GM19455 (cell line): ENCODE measurements at regions not wholly inside any gene's neighbourhood (a gene's known extent, or its start where the extent isn't known, plus 50 kb on each side); places are given as distances from the start of the nearest gene placed in this dataset.
"Not testable (repeated sequence)": the region's sequence is repeated elsewhere in the genome, so short reads cannot be mapped to it uniquely, and the experiment has no call there.

Experiments
- ATAC-seq: cut with Tn5 transposase; IDR thresholded peaks from one replicate; pipeline ENCODE4 v1.9.1; 2021; ENCODE audit not compliant: unreplicated experiment

GRCh38 chr9:1115370-1115769 lies 65.2 kb downstream of the DMRT2 start:
- ATAC-seq, result no peak

- no peak for ATAC-seq
These were observed 67.3 kb downstream of the DMRT2 start for GRCh38 chr9:1117439-1117838.

DNA sequence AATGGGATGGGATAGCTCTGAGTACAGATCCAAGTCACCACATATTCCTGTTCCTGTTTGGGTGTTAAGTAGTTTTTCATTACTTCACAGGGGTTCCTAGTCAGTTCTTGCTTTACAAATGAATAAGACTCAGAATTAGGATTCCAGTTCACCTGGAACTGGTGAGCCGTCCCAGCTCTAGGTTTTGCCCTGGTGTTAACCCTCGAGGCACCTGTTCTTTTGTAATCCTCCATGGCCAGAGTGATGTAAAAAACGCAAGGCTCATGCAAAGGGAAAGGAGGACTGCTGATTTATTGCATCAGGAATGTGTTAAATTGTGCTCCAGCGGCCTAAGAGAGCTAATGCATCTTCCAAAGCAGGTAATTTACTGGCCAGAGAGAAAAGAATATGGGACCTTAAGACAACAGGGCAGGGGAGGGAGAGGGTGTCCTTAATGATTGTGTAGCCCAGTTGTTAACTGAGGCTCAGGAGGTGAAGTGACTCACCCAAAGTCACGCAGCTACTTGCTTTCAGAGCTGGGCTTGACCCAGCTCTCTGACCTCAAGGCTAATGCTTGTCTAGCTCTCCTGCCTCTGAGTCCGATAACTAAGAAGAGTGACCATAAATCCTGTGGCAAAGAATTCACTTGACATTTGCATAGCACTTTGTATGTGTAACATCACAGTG lies 70.5 kb downstream of the DMRT2 start:
- ATAC-seq, result no peak

- ATAC-seq, result no peak
These were observed 75.6 kb downstream of the DMRT2 start for GRCh38 chr9:1125741-1126140.

GRCh38 chr9:1128046-1128445 lies 77.9 kb downstream of the DMRT2 start:
- no peak for ATAC-seq

GRCh38 chr9:1129382-1129781 lies 79.2 kb downstream of the DMRT2 start:
- no peak for ATAC-seq

- no peak for ATAC-seq
These were observed 89.9 kb downstream of the DMRT2 start for GRCh38 chr9:1140057-1140456.

GRCh38 chr9:1151691-1152090 lies 101.5 kb downstream of the DMRT2 start:
- ATAC-seq, result no peak

- ATAC-seq, result no peak
These were observed 102.0 kb downstream of the DMRT2 start for GRCh38 chr9:1152171-1152570.

DNA sequence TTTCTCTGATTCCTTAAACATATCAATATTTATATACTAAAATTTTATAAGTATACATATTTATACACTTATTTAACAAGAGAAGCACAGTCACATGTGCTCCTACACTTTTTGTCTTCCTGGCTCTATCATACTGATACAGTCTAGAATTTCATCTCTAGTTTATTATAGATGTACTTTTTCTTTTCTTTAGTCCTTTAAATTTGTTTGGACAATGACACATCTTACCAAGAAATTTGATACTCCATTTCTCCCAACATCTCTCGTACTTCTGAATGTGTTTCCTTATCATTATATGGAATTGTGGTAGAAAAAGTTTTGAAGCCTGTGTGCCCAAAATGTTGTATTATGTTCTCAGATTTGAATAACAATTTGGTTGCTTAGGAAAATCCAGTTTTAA lies 104.6 kb downstream of the DMRT2 start:
- no peak for ATAC-seq

DNA sequence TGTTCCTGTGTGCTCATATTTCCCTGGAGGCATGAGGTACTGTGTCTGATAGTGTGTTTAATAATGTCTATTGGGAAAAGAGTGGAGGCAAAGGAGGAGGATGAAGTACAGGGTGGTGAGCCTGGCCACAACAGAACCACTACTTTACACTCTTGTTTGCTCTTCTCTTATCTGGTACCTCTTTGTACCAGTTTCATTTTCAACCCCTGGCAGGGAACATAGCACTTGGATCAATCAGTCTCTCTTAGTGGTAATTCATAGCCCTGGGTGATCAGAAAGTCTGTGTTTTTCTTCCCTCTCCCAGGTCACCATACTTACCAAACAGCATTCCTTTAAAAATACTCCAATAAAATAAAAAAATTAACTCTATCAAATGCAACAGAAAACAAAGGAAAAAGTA lies 105.4 kb downstream of the DMRT2 start:
- no peak for ATAC-seq

DNA sequence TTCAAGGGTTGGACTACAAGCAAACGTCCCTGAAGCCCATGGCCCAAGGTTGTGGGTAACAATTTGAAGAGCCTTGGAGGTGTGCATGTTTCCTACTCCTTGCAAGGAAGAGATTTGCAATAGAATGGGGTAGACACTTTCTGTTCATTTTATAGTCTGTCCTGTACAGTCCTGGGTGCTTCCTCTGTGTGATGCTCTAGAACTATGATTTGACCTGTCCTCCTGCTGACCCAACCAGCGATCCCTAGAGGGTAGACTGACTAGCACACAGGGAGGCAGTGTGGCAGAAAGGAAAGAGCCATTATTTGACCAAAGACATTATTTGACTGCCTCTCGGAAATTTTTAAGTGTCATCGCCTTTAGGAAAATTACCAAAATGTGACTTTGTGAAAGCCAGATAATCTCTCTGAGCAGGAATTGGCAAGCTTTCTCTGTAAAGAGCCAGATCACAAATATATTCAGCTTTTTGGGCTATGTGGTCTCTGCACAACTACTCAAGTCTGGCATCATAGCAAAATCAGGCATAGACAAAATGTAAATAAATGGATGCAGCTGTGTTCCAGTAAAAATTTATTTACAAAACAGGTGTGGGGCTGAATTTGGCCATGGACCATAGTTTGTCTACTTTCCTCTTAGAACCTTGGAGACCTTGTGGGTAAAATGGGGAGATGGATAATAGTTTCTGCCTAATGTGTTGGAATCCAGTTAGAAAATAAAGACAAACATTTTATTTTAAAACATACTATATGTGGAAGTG lies 106.8 kb downstream of the DMRT2 start:
- ATAC-seq, result no peak

DNA sequence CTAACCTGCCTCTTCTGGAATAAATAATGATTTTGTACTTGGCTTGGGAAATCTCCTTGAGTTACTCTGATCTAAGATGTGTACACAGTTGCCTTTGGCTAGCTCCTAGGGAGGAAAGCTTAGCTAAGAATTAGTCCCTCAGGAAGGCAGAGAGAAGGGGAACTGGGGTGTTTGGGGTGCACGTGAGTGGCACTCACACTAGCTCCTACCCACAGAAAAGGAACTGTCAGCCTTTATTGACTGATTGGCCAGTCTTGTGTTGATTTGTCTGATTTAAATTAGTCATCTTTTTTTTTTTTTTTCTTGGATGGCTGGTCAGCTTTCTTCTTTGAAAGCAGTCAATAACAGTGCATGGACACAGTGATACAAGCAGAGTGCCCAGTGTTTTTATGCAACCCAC lies 107.7 kb downstream of the DMRT2 start:
- no peak for ATAC-seq

DNA sequence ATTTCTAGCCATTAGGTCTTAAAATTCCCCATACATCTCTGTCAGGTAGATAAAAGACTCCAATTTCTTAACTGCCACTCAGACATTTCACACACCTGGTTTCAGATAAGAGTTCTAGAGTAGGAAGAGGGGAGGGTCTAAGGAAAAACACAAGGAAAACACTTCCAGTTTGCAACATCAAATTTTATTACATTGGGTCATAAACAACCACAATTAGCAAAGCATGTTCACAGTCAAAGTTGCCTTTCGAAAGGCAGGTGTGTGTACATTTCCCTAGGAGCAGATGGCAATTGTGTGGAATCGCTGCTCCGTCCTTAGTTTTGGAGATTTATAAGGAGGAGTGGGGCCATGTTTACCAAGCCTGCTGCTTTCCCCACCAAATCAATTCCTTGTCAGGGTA lies 120.8 kb downstream of the DMRT2 start:
- no peak for ATAC-seq

DNA sequence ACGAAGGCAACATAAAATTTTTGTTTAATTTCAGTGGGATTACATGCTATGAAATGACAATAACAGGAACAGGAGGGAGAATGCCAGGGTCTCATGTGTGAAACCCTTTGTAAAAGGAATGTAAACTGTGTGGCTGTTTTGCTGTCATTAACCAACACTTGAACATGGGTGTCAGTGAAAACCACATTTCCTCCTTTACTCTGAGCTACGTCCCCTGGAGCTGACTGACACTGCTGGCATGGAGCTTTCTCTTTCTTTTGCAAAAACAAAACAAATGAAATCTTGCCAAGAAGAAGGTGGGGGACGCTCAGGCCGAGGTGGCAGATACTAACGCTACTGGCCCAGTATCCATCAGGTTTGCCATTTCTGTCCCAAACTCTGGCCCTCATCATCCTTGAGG lies 121.4 kb downstream of the DMRT2 start:
- no peak for ATAC-seq

GRCh38 chr9:1173211-1173610 lies 123.1 kb downstream of the DMRT2 start:
- no peak for ATAC-seq

DNA sequence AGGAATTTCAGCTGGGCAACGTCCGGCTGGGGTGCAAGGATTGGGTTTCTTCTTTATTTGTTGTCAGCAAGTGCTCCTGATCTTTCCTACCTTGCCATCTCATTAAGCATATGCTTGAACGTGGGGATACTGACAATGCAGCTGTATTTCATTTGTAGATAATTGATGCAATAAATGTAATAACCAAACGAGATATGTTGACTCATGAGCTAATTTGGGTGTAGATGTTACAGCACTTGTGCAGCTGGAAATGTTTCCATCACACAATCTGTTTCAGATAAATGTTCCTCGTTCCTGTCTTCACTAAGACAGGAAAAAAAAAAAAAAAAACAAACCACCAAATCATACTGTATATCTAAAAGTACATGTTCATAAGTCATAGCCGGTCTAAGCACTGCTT lies 123.8 kb downstream of the DMRT2 start:
- ATAC-seq, result no peak

- no peak for ATAC-seq
These were observed 129.2 kb downstream of the DMRT2 start for GRCh38 chr9:1179366-1179765.

GRCh38 chr9:1184146-1184545 lies 134.0 kb downstream of the DMRT2 start:
- no peak for ATAC-seq

- not testable (repeated sequence) for ATAC-seq
These were observed 137.0 kb downstream of the DMRT2 start for GRCh38 chr9:1187137-1187536.

GRCh38 chr9:1195636-1196035 lies 145.5 kb downstream of the DMRT2 start:
- ATAC-seq, result not testable (repeated sequence)

DNA sequence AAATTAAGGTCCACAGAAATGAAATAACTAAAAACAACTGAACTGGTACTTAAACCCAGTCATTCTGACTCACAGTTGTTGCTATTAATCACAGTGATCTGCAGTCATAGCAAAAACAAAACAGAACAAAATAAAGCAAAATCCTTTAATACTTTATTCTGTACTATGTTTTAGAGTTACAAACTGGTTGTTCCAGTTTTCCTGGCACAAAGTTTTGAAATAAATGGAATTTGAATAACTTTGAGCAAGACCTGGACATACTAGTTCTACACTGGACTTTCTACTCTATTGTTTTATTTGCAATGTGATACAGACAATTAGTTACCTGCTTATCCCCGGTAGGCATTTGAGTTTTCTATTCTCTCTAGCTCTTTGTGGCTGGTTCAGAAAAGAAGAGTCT lies 147.9 kb downstream of the DMRT2 start:
- ATAC-seq, result no peak

DNA sequence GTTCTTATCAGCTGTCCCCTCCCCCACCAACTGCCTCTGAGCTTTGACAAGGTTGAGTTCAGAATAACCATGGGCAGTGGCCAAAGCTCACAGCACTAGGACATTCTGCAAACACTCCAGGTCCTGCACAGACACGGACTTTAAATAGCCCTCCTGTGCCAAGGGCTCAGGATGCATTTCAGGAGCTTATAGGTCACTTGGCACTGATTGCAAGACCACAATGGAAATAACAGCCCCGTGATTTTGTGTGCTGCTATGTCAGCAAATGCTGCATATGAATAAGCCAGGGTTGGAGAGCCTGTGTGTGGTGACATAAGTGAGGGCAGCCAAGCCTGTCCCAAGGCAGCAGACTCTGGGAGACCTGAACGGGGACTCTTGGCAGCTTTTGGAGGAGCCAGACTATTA lies 150.7 kb downstream of the DMRT2 start:
- no peak for ATAC-seq
